SHP77 (cell line): ENCODE measurements at regions not wholly inside any gene's neighbourhood (a gene's known extent, or its start where the extent isn't known, plus 50 kb on each side); places are given as distances from the start of the nearest gene placed in this dataset.

ENCODE experiments used
- DNase-seq, 2 experiments: peaks; one replicate each; lab custom pipeline; 2025; lab: John Stamatoyannopoulos, UW

DNA sequence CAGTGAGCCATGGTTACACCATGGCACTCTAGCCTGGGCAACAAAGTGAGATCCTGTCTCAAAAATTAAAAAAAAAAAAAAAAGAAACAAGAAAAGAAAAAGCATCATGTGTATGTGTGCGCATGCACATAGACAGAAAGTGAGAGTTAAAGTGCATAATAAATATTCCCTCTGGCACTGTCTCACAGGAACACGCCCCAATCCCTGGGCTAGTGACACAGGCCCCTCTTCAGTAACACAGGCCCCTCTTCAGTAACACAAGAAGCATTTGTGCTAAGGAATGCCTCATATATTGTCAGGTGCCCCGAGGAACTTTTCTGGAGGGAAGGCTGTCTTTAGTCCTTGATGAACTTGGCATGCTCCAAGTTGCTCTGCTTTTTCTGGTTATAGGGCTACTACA lies 57.5 kb downstream of the RPL27A start:
- no peak for DNase-seq

DNA sequence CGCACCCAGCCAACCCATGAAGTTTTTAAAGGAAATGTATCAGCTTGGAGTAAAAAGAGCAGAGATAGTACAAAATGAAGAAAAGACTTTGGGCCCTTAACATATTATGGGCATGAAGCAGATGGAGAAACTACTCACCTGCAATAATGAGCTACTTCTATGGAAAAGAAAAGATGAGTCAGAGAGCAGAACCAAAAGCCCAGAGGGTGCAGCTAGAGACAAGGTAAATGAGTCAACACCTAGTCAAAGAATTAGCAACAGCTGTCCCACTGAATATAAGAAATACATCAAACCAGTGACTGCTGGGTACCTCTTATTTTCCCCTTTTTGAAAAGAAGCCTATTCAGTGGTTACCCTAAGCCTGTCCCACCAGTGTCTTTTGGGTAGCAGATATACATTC lies 61.8 kb downstream of the RPL27A start:
- no peak for DNase-seq

DNA sequence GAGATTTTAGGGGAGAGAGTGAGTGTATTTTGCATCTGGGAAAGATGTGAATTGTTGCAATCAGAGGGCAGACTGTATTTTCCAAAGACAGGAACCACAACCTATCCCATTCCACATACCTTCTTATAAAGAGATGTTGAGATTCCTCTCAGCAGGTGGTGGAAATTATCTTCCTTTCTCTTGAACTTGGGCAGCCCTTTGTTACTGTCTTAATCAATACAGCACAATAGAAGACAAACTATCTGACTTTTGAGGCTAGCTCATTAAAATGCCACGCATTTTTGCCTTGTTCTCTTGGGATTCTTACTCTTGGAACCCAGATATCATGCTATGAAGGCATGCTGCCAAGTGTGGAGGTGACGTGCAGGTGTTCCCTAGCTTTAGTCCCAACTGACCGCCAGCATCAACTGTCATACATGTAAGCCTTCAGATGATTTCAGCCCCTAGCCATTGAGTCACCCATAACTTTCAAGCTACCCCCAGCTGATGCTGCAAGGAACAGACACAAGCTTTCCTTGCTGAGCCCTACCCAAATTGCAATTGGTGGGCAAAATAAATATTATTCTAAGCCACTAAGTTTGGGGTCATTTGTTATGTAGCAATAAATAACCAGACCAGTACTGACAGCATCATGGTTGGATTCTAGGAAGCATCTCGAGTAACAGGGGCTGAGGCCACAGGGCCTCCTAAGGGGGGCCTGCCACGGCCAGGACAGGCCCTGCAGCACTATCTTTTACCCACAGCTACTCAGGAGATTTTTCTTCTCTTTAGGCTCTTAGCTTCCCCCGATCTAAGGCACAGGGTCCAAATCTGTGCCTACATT lies 63.0 kb downstream of the RPL27A start:
- DNase-seq: no peak

DNA sequence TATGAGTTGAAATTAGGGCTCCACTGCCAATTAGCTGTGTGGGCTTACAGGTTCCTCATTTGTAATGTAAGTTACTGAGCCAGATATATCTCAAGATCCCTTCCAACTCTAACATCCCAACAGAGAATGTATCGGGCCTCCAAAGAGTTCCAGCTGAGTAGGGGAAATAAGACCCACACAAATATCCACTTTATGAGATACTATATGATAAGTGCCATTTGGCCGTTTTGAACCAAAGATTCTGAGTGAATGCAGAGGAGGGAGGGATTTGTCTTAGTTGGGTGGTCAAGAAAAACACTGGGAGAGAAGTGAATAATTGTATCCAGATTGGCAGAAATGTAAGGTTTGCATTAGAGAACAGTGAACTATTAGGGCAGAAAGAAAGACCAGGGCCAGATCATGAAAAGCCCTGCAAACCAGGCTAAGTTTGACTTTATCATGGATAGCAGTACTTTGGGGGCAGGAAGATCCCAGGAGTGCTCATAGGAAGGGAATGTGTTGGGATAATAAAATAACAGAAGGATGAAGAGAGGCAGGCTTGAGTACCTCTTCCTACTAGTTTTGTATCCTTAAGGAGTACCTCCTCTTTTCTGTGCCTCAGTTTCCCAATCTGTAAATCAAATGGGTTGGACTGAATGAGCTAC lies 63.9 kb downstream of the RPL27A start:
- DNase-seq: no peak

DNA sequence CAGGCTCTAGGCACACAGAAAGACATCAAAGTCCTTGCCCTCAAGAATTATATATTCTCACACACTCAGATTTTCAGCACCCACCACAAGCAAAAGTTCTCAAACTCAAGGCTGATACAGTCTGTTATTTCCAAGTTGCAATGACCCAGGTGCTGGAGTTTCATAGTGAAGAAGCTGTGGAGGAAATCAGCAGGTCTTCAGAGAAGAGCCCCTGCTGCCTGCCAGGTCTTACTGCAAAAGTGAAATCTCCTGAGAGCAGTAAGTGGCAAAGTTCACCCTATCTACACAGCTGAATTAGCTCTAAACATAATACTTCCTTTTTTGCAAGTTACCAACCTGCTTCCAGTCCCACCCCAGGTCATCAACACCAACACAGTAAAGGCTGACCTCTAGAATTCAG lies 64.6 kb downstream of the RPL27A start:
- DNase-seq: no peak

DNA sequence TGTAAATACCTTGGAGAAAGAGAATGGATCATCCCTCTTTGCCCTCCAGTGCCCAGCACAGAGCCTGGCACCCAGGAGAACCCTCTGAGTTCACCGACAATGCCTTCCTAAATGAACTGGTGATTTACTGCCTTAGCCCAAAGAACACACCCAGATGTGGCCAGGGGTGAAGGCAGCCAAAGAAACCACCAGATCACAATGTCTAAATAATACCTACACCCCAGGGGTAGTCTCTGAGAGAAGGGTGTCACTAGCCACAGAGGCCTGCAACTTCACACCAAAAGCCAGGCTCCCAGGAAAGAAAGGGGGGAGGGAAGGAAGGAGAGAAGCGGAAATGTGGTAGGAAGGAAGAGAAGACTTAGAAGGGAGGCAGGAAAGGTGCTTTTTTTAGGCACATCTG lies 65.7 kb downstream of the RPL27A start:
- DNase-seq: no peak

DNA sequence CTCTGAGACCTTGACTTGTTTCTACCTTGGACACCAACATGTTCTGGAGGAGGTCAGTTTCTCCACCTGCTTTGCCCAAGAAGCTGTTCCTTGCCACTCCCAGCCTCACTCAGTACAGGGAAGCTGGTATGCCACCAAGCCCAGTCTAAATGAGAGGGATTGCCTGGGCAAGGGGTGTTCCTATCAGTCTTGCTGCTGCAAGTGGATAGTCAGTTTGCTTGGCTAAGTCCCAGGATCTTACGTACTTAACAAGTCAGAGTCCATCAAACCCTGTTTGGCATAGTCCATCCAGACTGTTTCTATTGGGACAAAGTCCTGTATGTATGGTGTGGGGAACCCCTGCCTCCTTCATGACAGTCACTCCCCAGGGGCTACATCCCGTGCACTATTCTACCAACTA lies 66.6 kb downstream of the RPL27A start:
- no peak for DNase-seq

DNA sequence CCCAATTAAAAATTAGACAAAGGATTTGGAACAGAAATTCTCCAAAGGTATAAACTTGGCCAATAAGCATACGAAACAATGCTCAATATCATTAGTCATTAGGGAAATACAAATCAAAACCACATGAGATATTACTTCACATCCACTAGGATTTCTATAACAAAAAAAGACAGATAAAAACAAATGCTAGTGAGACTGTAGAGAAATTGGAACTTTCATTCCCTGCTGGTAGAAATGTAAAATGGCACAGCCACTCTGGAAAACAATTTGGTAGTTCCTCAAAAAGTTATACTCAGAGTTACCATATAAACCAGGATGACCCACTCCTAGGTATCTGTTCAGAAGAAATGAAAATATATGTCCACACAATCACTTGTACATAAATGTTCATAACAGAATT lies 71.6 kb downstream of the RPL27A start:
- no peak for DNase-seq

DNA sequence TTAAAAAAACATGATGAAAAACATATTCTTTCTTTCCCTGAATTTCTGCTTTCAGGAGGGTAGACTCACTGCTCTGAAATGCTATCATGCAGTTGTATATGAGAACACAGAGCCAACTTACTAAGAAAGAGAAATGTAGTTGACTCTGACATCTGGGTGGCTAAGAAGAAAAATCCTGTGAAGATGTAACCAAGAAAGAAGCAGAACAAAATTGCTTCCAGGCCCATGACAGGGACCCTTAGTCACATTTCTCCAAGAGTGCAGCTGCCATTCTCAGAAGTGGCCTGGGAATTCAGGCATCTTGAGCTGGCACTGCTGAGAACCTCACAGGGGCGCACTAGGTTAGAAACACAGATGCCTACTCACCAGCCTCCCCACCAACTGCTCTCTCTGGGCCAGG lies 73.6 kb downstream of the RPL27A start:
- DNase-seq: no peak

DNA sequence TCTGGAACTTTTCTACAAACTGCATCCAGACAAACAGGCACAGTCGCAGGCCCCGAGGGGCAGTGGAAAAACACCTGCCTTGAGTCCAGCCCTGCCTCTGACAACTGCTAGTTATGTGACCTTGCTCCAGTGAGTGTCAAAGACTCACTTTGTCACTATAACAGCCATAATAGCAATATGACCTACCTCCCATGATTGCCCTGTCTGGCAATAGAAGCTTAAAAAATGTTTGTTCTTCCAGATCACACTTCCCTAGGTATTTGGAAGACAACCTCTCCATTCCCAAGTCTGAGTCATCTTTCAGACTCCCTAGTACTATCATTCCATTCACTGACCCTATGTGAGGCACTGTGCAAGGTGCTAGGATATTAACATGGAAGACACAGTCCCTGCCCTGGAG lies 74.5 kb downstream of the RPL27A start:
- no peak for DNase-seq

DNA sequence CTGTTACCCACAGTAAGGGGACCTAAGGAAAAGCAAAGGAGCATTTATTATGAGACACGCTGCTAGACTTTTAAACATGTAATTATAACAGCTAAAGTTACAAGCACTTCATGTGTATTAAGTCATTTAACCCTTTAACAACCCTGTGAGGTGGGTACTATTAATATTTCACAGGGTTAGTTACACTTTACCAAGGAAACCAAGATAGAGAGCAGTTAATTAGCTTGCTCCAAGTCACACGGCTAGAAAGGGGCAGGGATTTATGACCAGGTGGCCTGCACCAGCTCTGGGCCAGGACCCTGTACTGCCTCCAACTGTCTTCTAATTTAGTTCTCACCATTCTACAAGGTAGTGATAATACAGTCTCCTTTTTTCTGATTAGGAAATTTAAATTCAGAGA lies 74.9 kb downstream of the RPL27A start:
- DNase-seq: no peak

DNA sequence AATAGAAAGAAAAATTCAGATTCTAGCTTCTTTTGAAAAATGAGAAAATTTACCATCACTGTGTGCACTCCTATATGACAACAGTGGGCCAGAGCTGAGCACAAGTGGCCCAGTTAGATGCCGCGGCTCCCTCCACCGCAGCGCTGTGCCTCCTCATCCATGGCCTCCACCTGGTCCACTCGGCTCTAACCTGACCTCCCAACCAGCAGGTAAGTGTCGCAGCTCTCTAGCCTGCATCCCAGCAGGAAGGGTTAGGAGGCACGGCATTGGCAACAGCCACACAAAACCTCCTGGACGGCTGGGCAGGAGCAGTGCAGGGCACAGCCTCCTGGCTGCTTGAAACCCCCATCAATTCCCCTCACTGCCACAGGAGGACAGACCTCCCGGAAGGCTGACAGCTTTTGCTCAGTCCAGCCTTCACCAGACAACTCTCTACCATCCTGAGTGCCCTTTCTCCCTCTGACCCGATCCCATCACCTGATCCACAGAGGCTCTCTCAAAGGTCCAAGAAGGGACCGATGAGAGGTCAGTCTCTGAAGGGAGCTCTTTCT lies 76.1 kb downstream of the RPL27A start:
- no peak for DNase-seq

DNA sequence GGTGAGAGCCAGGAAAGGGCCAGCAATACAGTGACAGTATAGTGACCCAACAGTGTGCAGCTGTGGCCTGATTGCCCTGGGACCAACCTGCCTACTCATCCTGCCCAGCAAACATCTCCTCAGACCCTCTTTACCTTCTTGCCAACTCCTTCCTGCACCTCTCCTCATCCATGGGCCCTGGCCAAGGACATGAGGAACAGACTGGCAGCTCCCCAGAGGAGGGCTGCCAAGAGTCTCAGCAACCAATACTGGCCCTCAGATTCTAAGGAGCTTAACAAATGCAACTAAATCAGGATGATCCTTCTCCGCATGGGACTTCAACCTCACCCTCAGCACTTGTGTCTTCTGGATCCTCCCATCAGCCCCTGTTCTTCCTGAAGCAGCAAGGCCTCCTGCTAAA lies 77.0 kb downstream of the RPL27A start:
- DNase-seq: no peak

DNA sequence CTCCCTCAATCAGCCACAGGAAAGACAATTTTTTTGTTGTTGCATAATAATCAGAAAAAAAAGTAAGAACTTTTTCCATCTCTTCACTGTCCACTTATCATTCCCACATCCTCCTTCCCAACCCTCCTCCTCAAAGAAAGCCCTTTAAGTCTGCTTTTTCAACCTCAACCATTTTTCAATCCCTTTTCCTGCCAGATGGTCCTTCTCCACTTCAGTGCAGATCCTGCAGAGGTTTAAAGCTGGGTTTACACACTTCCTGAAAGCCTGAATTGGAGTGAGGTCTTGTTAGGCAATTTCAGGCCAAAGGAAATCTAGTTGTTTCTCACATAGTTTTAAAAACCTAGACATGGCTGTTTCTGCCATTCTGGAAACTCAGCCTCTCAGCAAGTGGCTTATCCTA lies 78.3 kb downstream of the RPL27A start:
- DNase-seq: no peak

DNA sequence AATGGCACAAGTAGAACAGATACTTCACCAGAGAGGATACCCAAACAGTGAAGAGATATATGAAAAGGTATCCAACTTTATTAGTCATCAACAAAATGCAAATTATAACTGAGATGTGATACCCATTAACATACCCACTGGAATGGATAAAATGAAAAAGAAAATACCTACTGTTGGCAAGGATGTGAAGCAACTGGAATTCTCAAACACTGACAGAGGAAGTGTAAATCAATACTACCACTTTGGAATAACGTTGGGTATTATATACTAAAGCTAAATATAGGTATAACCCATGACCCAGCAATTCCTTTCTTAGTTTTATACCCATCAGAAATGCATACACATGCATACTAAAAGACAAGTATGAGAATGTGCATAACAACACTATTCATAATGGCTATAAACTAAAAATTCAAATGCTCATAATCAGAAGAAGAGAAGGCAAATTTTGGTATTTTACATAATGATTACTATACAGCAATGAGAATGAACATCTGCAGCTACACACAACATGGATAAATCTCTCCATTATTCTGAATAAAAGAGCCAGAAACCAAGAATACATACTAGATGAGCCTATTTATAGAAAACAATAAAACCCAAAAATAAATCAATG lies 80.6 kb downstream of the RPL27A start:
- DNase-seq: no peak

DNA sequence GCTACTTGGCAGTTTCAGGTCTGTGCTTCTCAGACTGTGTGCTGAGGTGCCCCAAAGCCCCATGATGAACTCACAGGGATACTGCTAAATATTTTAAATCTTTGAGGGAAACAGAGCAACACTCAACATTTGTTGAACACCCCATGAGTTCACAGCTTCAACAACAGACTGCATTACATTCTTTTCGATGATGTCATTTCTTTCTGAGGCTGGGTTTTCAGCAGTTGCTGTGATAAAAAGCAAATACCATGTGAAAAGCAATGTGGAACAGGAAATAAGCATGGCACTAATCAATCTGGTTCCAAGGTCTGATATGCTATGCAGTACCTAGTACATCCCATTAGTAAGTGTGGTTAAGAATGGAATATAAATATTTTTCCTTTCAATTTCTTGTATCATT lies 82.7 kb downstream of the RPL27A start:
- DNase-seq: no peak

DNA sequence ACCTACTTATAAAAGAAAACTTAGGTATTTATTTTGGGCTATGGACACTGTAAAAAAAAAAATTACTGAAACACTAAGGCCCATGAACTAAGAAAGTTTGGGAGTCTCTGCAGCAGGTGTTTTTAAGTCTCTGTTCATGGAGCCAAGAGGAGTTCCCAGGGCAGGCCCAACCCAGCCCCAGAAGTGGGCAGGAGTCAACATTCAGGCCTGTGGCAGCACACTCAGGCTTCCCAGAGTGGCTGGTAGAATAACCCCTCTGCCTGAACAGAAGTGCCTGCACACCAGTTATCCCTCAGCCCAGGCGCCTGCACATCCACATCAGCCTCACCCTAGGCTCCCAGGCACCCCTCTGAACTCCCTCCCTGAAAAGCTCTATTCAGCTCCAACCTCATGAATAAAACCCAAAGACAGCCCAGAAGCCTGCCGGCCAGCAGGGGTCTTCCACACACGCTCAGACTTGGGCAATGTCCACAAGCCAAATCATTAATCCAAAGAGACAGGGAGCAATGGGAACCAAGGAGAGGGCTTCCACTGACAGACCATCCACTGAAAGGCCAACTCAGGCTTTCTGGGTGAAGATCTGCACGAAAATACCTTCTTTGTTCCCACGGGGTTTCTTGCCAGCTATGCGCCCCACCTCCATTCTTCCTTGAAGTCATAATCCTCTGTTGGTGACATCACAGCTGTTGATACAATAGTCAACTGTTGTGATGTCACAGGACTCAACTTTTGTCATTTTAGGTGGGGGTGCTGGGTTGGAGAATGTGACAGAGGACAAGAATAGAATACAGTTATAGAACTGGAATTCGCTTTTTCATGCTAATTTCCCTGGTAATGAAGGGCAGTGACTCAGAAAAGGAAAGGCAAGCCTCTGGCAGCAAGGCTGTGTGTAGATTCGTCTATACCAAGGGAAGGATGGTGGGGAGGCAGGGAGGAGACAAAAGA lies 83.7 kb downstream of the RPL27A start:
- no peak for DNase-seq

DNA sequence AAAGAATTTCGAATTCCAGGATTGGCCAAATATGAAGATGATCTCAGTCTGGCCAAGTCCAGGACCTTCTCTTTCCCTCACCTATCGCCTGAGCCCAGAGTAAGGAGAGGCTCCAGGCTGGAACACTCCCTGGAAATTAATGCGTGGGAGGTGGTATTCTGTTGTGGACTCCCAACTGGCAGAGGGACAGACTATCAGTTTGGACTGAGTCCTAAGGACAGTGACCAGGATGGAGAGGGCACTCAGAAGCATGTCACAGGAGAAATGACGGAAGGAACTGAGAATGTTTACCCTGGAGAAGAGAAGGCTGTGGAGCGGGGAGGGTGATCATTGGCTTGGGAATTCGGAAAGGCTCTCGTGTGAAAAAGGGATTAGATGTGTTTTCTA lies 84.4 kb downstream of the RPL27A start:
- no peak for DNase-seq

DNA sequence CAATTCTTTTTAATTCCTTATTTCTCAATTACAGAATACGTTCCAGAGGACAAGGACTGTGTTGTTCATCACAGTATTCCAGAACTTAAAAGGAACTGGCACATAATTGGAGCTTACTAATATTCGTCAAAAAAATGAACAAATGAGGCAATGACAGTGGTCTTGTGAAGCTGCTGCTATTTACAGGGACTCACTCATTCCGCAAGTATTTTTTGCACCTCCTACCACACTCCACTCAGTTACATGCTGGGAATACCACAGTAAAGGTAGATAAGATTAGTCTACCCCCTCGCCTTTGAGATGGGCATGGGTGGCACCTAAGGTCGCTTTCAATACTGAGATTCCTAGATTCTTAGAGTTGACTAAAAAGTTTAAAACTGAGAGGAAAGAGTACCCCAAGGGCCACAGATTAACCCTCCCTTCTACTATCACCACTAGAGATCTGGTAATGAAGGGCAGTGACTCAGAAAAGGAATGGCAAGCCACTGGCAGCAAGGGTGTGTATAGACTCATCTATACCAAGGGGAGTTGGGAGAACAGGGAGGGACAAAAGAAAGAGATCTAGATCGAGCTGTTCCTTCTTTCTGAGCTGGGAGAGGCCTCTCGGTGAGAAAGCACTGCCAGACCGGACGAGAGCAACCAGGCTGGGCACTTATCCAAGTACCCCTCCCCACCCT lies 85.0 kb downstream of the RPL27A start:
- DNase-seq: no peak

DNA sequence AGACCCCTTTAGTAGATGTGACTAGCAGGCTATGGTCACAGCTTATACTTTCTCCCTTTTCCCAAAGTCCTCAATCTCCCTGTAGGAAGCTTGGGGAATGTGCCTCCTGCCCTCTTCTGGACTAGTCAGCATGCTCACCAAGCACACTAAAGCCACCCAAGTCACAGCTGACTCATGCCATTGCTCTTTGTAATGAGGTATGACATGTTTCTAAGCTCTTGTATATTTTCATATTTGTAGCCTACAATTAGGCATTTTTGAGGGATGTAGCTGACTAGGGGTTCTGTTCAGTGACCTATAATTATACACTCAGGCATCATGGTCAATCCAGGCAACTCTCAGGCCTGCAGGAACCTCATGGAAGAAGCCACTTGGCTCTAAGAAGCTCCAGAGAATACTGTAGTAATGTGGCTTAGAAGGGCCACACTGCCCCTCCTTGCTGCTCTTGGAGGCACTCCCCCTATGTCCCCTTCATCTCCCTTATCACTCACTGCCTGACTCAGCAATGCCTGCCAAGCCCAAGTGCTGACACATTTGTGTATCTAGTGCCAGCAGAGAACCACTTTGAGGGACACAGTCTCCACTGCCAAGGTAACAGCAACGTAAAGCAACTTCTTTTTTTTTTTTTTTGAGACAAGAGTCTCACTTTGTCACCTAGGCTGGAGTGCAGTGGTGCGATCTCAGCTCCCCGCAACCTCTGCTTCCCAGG lies 86.2 kb downstream of the RPL27A start:
- DNase-seq: no peak
